ENCODE measurements at regions not wholly inside any gene's neighbourhood (a gene's known extent, or its start where the extent isn't known, plus 50 kb on each side); places are given as distances from the start of the nearest gene placed in this dataset.

- no peaks in the 10 kb centered on the region for H4K20me1 ChIP-seq (replicated peaks; ENCODE audit: control insufficient read depth, extremely low read depth, insufficient read depth, low read length)
- intact Hi-C loops (cut with micrococcal nuclease) = no loop called here
- H3K79me2 ChIP-seq (ENCODE audit: control insufficient read depth, insufficient read depth, low read length) = no peaks in the 10 kb centered on the region
- POLR2A ChIA-PET = no interaction called here
- no peaks in the 10 kb centered on the region for H3K9me3 ChIP-seq (replicated peaks; ENCODE audit: control insufficient read depth, insufficient read depth, low read length)
- peak overlapping the region; percentile 81 for H3K27ac ChIP-seq (ENCODE audit: insufficient read depth, low read depth, low read length)
- dilution Hi-C loops (cut with MboI; ENCODE audit: extremely low pct_ligation_motif_present, low sequenced_read_pairs) = no loop called here
- no peaks in the 10 kb centered on the region for H3K27me3 ChIP-seq (ENCODE audit: control insufficient read depth in 2 of 2, insufficient read depth in 2 of 2, low read length in 2 of 2)
- peak overlapping the region; percentile 42 for H2AFZ ChIP-seq (ENCODE audit: low read depth, low read length)
- H3K9me1 ChIP-seq (replicated peaks; ENCODE audit: control insufficient read depth, extremely low read depth, insufficient read depth, low read length) = no peaks in the 10 kb centered on the region
- H3K4me3 ChIP-seq (replicated peaks in 1 of 3; ENCODE audit: insufficient read depth in 1 of 3, low read depth in 1 of 3, low read length in 3 of 3) = no peak overlapping the region
- peak overlapping the region; percentile 16 for H3K4me2 ChIP-seq (ENCODE audit: insufficient read depth, low read length)
- FAIRE-seq = no peak
- no peak overlapping the region for H3K9ac ChIP-seq (replicated peaks; ENCODE audit: extremely low read depth, insufficient read depth, low read length)
- peaks cover 17% of the 10 kb centered on the region for H3K4me1 ChIP-seq (ENCODE audit: control insufficient read depth, extremely low read depth, insufficient read depth, low read length)
- DNase-seq (ENCODE audit: low read depth, low spot score) = peak; percentile 15
- CTCF ChIA-PET = no interaction called here
- TF ChIP-seq EZH2 (IDR thresholded peaks at IDR 0.05; ENCODE audit: borderline replicate concordance, low read depth, low read length, severe bottlenecking) = no peak
- no peak for TF ChIP-seq POLR2AphosphoS5 (IDR thresholded peaks at IDR 0.05; ENCODE audit: insufficient read depth, low read depth, low read length)
- TF ChIP-seq JUN (IDR thresholded peaks at IDR 0.05; ENCODE audit: borderline replicate concordance, insufficient read depth, insufficient read length, low read depth) = no peak
- TF ChIP-seq MAX (IDR thresholded peaks at IDR 0.05; ENCODE audit: insufficient read depth, insufficient read length) = no peak
- no peak for TF ChIP-seq MYC (IDR thresholded peaks at IDR 0.05; ENCODE audit: low read depth, low read length)
- no peak for TF ChIP-seq GATA2 (IDR thresholded peaks at IDR 0.05; ENCODE audit: insufficient read depth, insufficient read length, low read depth, low read length)
- TF ChIP-seq POLR2A (IDR thresholded peaks at IDR 0.05; ENCODE audit: low read depth, low read length) = no peak
- TF ChIP-seq CTCF (IDR thresholded peaks at IDR 0.05; ENCODE audit: extremely low read depth in 1 of 2, insufficient read depth in 1 of 2, low read depth in 1 of 2, low read length in 2 of 2) = no peak
- TF ChIP-seq FOS (IDR thresholded peaks at IDR 0.05; ENCODE audit: borderline replicate concordance, insufficient read depth, low read length) = no peak
- no TSS peak for BruUV-seq (replicated peaks)
- no peaks in the 10 kb centered on the region for H3K36me3 ChIP-seq (ENCODE audit: control insufficient read depth in 2 of 2, extremely low read depth in 1 of 2, insufficient read depth in 2 of 2, low read length in 2 of 2)
Measured at GRCh38 chr2:57372237-57372984, 674.2 kb upstream of the VRK2 start.

All from endothelial cell of umbilical vein (primary cell).